ENCODE measurements at regions not wholly inside any gene's neighbourhood (a gene's known extent, or its start where the extent isn't known, plus 50 kb on each side); places are given as distances from the start of the nearest gene placed in this dataset.

DNA sequence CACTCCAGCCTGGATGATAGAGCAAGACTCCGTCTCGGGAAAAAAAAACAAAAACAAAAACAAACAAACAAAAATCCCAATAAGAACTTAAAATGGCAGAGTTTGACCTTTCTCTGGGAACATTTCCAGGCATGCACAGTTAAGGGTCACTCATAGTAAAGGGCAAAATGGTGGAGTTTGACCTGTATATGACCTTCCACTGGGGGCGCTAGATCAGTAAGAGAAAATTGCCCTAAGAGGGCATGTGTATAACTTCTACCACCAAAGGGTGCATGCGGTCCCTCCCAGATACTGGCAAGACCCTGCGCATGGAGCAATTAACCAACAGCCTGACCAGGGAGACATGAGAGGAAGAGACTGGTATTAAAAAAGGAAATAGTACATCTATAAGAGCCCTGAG lies 177.2 kb downstream of the MOSPD2 start:
- TF ChIP-seq CTCF (IDR thresholded peaks at IDR 0.05): no peak
- no peak for TF ChIP-seq POLR2AphosphoS5 (IDR thresholded peaks at IDR 0.05)
- no peak for TF ChIP-seq POLR2A (IDR thresholded peaks at IDR 0.05)

Measured in breast epithelium (tissue), 3 donors.